B cell (primary cell): ENCODE measurements at regions not wholly inside any gene's neighbourhood (a gene's known extent, or its start where the extent isn't known, plus 50 kb on each side); places are given as distances from the start of the nearest gene placed in this dataset.

Experiments used
- ATAC-seq: fragments of 200-7000 bp; cut with Tn5 transposase; one replicate; pipeline ENCODE4 v1.10.0; 2021; ENCODE audit warnings: low read depth, mild to moderate bottlenecking, moderate number of reproducible peaks, moderate library complexity
- CTCF ChIA-PET: fragments of 350-600 bp; sonication (Branson Sonifier 250); formaldehyde crosslinking; loops from one replicate; lab custom pipeline; 2021; ENCODE audit warnings: antibody characterized with exemption, inconsistent platforms; lab: Charles Lee
- POLR2A ChIA-PET: fragments of 350-600 bp; sonication (Branson Sonifier 250); formaldehyde crosslinking; loops from one replicate; lab custom pipeline; 2021; ENCODE audit warnings: antibody characterized with exemption; lab: Charles Lee
- DNase-seq: peaks from one replicate; pipeline ENCODE4 v3.0.0; 2013
- H2AFZ ChIP-seq: 2 replicates; pipeline ENCODE4 v1.6.1; 2012; ENCODE audit warnings: mild to moderate bottlenecking, low read depth, low read length; ENCODE audit not compliant: insufficient read depth, poor library complexity, severe bottlenecking
- H3K27ac ChIP-seq, 2 donors: 1 replicate in 1 of 2; 2 replicates in 1 of 2; pipeline ENCODE4 v1.5.1; 2012 to 2013; ENCODE audit warnings: low read length in 2 of 2, mild to moderate bottlenecking in 2 of 2, moderate library complexity in 1 of 2
- H3K27me3 ChIP-seq, 4 experiments: fragments of 200-600 bp in 1 of 4; sonication (generic) in 1 of 4; replicated peaks in 1 of 4; 1 replicate in 2 of 4; 2 replicates in 2 of 4; pipeline versions ENCODE4 v1.6.1 to v1.7.0; 2013 to 2016; ENCODE audit warnings: low read length in 3 of 4, mild to moderate bottlenecking in 2 of 4, mixed read lengths in 1 of 4, moderate library complexity in 1 of 4; ENCODE audit not compliant: insufficient read depth in 4 of 4, control insufficient read depth in 3 of 4; ENCODE audit errors: control extremely low read depth in 1 of 4
- H3K36me3 ChIP-seq, 2 experiments: replicated peaks in 1 of 2; 1 replicate in 1 of 2; 2 replicates in 1 of 2; pipeline versions ENCODE4 v1.6.1 to v1.7.1; 2013; ENCODE audit warnings: low read length in 1 of 2; ENCODE audit not compliant: insufficient read depth in 2 of 2, control insufficient read depth in 1 of 2; ENCODE audit errors: control extremely low read depth in 1 of 2, extremely low read depth in 1 of 2
- H3K4me1 ChIP-seq, 2 donors: fragments of 200-600 bp in 1 of 2; sonication (generic) in 1 of 2; 1 replicate in 1 of 2; 2 replicates in 1 of 2; pipeline versions ENCODE4 v1.5.1 to v1.6.1; 2013 to 2017; ENCODE audit warnings: low read length in 2 of 2; ENCODE audit not compliant: control insufficient read depth in 2 of 2, insufficient read depth in 2 of 2
- H3K4me2 ChIP-seq: replicated peaks from 2 replicates; pipeline ENCODE3; 2012; ENCODE audit warnings: mild to moderate bottlenecking, low read depth, low read length; ENCODE audit not compliant: poor library complexity, severe bottlenecking
- H3K4me3 ChIP-seq, 5 experiments: fragments of 200-600 bp in 1 of 5; sonication (generic) in 1 of 5; 1 replicate in 3 of 5; 2 replicates in 2 of 5; pipeline versions ENCODE4 v1.5.1 to v1.7.0; 2011 to 2016; ENCODE audit warnings: low read length in 4 of 5, mild to moderate bottlenecking in 4 of 5, low read depth in 2 of 5, control low read depth in 1 of 5, moderate library complexity in 1 of 5; ENCODE audit not compliant: insufficient read depth in 1 of 5; ENCODE audit errors: control extremely low read depth in 1 of 5, extremely low read depth in 1 of 5
- H3K79me2 ChIP-seq: fragments of 200-600 bp; sonication (generic); one replicate; pipeline ENCODE4 v1.6.0; 2016; ENCODE audit warnings: low read length; ENCODE audit not compliant: control insufficient read depth, insufficient read depth
- H3K9ac ChIP-seq: fragments of 200-600 bp; sonication (generic); 2 replicates; pipeline ENCODE4 v1.6.1; 2017; ENCODE audit warnings: mild to moderate bottlenecking, low read length, moderate library complexity
- H3K9me3 ChIP-seq, 3 donors: one replicate each; pipeline versions ENCODE4 v1.6.1 to v1.7.1; 2013; ENCODE audit warnings: low read length in 2 of 3; ENCODE audit not compliant: control insufficient read depth in 2 of 3, insufficient read depth in 1 of 3; ENCODE audit errors: control extremely low read depth in 1 of 3
- H4K20me1 ChIP-seq: 2 replicates; pipeline ENCODE4 v1.6.0; 2012; ENCODE audit warnings: mild to moderate bottlenecking, low read length; ENCODE audit not compliant: insufficient read depth, control insufficient read depth, poor library complexity, severe bottlenecking
- H3K27ac Mint-ChIP-seq: one replicate; pipeline ENCODE4 v1.8.0; 2021; ENCODE audit warnings: mixed read lengths
- H3K27me3 Mint-ChIP-seq: one replicate; pipeline ENCODE4 v1.8.0; 2021; ENCODE audit warnings: mixed read lengths
- H3K4me1 Mint-ChIP-seq: one replicate; pipeline ENCODE4 v1.8.0; 2021; ENCODE audit warnings: mixed read lengths
- H3K4me3 Mint-ChIP-seq: one replicate; pipeline ENCODE4 v1.8.0; 2021; ENCODE audit warnings: mixed read lengths
- H3K9me3 Mint-ChIP-seq: one replicate; pipeline ENCODE4 v1.8.0; 2022; ENCODE audit warnings: mixed read lengths; ENCODE audit not compliant: insufficient read depth
- CTCF ChIP-seq: fragments of 200-600 bp; IDR thresholded peaks from one replicate; pipeline ENCODE4 v1.8.0; 2022; ENCODE audit warnings: antibody characterized with exemption, mild to moderate bottlenecking
- EZH2 ChIP-seq: IDR thresholded peaks from 2 replicates; pipeline ENCODE4 v1.6.1; 2012; ENCODE audit warnings: borderline replicate concordance, low read depth, mild to moderate bottlenecking, moderate library complexity, low read length; ENCODE audit not compliant: insufficient read depth, poor library complexity, severe bottlenecking
- WGBS: methylation state at CpG from one replicate; pipeline ENCODE4 v1.1.5; 2013; ENCODE audit warnings: missing lambda C conversion rate; ENCODE audit not compliant: insufficient coverage; 5-methylcytosine and 5-hydroxymethylcytosine counted together
- intact Hi-C: fragments of 100-400 bp; cut with micrococcal nuclease; formaldehyde crosslinking; loops from one replicate; pipeline ENCODE4 v1.10.0; 2022

DNA sequence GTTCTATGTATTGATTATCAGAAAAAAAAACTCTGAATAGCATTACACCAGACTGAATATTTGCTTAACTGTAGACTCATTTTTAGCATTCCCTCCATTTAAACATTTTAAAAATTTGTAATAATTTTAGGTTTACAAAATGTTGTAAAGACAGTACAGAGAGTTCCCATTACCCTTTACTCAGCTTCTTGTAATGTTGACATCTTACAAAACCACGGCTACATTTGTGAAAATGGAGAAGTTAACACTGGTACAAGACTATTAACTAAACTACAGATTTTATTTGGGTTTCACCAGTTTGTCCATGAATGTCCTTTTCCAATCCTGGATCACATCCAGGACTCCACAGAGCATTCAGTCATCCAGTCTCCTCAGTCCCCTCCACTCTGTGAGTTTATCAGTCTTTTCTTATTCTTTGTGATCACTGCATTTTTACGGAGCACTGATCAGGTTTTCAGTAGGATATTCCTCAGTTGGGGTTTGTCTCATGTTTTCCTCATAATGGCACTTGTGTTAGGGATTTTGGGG is 130.0 kb upstream of the EEPD1 start:
- Mint-ChIP-seq H3K27ac (no peak overlapping the region), H3K4me1 (no peaks in the 10 kb centered on the region), H3K4me3 (no peak overlapping the region), H3K27me3 (peaks cover 27% of the 10 kb centered on the region), H3K9me3 (no peaks in the 10 kb centered on the region)
- no peaks in the 10 kb centered on the region for H3K4me1 ChIP-seq
- H4K20me1 ChIP-seq: no peaks in the 10 kb centered on the region
- H3K36me3 ChIP-seq: no peaks in the 10 kb centered on the region
- no peaks in the 10 kb centered on the region for H3K27me3 ChIP-seq
- no peak overlapping the region for H3K4me2 ChIP-seq
- no peak overlapping the region for H2AFZ ChIP-seq
- H3K9me3 ChIP-seq: no peaks in the 10 kb centered on the region
- ChIA-PET CTCF (no interaction called here), POLR2A (no interaction called here)
- DNase-seq (no peak), ATAC-seq (no peak)
- WGBS: no CpG with 5 or more reads among the region's 2 CpGs
- no peak overlapping the region for H3K9ac ChIP-seq
- intact Hi-C loops: no loop called here
- H3K79me2 ChIP-seq: no peaks in the 10 kb centered on the region
- TF ChIP-seq EZH2 (no peak), CTCF (no peak)
- no peak overlapping the region for H3K4me3 ChIP-seq
- no peak overlapping the region for H3K27ac ChIP-seq

DNA sequence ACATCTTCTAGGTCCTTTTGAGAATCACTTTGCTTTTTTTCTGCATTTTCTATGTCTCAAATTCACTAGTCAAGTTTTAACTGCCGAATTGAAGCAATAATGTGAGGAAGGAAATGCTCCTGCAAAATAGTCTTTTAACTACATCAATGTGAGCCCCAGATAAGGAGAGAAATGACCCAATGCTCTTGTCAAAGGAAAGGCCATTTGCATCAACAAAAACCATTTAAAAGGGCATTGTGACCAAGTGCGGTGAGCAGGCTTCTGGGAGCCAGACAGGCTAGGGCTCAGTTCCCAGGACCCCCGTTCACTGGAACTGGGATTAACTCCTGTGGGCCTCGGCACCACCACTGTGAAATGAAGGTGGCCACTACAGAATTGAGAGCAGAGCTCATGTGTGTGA is 127.9 kb upstream of the EEPD1 start:
- intact Hi-C loops: no loop called here
- no peak for ATAC-seq
- H3K27ac ChIP-seq: no peak overlapping the region
- no peak overlapping the region for H2AFZ ChIP-seq
- no peak for TF ChIP-seq CTCF
- no peak for TF ChIP-seq EZH2
- 60% methylated on average over 1 of the region's 4 CpGs for WGBS
- CTCF ChIA-PET: no interaction called here
- Mint-ChIP-seq H3K4me1 (no peaks in the 10 kb centered on the region), H3K27me3 (peaks cover 22% of the 10 kb centered on the region), H3K9me3 (no peaks in the 10 kb centered on the region), H3K27ac (no peak overlapping the region), H3K4me3 (no peak overlapping the region)
- H3K9me3 ChIP-seq: no peaks in the 10 kb centered on the region
- H3K4me2 ChIP-seq: no peak overlapping the region
- no peak for DNase-seq
- no peaks in the 10 kb centered on the region for H3K27me3 ChIP-seq
- H3K4me1 ChIP-seq: no peaks in the 10 kb centered on the region
- H3K9ac ChIP-seq: no peak overlapping the region
- POLR2A ChIA-PET: no interaction called here
- no peaks in the 10 kb centered on the region for H4K20me1 ChIP-seq
- H3K4me3 ChIP-seq: no peak overlapping the region
- no peaks in the 10 kb centered on the region for H3K36me3 ChIP-seq
- no peaks in the 10 kb centered on the region for H3K79me2 ChIP-seq
